ENCODE measurements at regions not wholly inside any gene's neighbourhood (a gene's known extent, or its start where the extent isn't known, plus 50 kb on each side); places are given as distances from the start of the nearest gene placed in this dataset.
A peak's percentile ranks its signal among the peaks of the same experiment; 100 is the strongest.

DNA sequence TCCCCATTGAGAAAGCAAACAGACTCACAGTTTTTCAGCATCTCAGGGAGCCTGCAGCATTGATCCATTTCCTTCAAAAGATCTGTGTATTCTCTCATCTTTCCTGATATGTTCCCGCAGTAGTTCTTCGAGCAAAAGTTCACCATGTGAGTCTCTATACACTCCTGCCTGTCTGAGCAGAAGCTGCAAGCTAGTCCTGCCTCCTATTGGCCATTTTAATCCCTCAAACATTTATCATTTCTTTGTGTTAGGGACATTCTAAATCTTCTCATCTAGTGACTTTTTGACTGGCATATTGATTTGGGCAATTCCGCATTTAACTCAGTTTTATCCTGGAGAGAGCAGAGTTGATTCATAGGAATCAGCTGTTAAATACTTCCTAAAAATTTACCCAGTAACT, 660.4 kb upstream of the KLF12 start:
- no peak for DNase-seq (ENCODE audit: low spot score)

DNA sequence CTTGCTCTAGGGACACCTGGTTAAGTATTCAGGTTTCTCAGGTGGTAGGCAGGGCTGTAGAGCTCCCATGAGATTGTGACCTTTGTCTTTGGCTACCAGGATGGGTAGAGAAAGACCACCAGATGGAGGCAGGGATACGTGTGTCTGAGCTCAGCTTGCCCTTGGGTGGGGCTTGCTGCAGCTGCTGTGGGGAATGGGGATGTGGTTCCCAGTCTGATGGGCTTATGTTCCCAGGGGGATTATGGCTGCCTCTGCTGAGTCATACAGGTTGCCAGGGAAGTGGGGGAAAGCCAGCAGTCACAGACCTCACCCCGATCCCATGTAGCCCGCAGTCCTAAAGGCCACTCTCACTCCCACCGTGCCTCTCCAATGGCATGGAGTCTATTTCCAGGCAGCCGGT, 659.9 kb upstream of the KLF12 start:
- no peak for DNase-seq (ENCODE audit: low spot score)

DNA sequence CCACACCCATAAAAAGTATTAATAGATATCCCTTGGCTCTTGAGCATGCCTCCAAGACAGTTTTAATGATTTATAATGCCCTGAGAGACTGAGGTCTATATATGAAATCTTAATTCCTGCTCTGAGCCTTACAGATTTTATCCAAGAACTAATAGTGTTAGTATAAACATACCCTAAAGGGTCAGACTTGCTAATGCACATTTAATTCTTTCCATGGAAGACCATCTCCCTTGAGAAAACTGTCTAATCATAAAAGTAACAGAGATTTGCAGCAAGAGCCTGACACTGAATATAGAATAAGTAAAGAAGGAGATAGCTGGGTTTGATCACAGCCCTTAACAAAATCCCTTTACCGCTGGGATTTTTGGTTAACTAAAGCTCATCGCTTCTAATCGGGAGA, 650.8 kb upstream of the KLF12 start:
- DNase-seq (ENCODE audit: low spot score), result no peak

DNA sequence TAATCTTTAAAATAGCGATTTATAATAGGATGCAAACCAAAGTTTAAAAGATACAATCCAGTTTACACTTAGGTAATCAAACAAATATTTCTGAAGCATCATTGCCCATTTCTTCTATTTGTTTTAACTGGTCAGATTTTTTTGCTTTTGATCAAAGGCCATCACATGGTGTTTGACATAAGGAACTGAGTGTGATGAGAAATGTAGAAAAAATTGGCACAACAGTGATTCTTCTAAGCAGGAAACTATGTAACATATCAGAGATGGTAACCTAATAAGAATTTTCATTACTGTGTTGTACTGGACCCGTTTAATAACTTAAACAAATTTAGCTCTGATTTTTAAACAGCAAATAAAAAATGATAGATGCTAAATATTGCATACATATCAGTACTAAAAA, 644.7 kb upstream of the KLF12 start:
- no peak for DNase-seq (ENCODE audit: low spot score)

DNA sequence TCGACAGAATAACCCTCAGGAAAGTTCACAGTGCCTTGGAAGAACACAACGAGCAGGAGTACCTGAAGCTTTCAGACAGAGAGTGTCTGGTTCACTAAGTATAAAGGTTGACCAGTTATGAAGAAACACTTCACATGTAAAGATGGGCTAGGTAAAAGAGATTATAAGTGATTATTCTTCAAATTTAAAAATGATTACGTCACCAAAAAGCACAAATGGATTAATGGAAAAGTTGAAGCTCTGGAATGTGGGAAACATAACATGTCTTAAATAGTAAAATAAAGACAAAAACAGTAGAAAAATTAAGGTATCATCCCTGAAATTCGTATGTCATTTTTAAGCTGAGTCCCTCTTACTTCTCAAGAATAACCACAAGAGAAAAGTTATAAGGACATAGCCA, 643.9 kb upstream of the KLF12 start:
- DNase-seq (ENCODE audit: low spot score), result no peak

DNA sequence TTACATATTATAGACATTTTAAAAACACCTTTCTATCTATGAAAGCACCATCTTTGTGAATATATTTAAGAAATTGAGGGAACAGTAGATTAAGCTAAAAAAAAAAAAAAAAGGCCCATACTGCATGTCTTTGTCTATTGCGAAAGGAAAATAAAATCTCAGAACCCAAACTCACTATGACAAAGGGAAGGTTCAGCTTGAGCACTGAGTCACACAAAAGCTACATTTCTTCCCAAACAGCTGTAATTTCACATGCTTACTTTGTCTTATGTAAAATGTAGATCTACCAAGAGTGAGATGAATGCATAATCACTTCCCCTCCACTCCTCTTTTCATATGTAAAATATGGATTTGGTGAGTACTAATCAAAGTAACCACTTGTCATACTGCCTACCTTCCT, 640.1 kb upstream of the KLF12 start:
- DNase-seq (ENCODE audit: low spot score), result no peak

DNA sequence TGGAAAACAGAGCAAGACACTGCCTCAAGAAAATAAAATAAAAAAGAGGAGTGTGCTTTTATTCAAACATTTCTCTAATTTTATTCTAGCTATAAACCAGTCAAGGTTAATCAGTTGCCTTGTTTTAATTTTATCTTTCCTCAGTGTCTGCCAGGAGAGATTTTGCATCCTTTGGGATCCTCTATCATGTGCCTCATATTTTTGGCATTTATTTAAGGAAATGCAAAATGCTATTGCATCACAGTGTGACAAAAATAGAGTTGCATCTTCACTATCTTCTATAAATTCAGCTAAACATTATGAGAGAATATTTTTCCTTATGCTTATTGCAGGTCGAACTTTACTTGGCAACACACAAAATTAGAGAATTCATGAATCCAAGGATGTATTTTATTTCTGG, 639.0 kb upstream of the KLF12 start:
- DNase-seq (ENCODE audit: low spot score), result no peak

DNA sequence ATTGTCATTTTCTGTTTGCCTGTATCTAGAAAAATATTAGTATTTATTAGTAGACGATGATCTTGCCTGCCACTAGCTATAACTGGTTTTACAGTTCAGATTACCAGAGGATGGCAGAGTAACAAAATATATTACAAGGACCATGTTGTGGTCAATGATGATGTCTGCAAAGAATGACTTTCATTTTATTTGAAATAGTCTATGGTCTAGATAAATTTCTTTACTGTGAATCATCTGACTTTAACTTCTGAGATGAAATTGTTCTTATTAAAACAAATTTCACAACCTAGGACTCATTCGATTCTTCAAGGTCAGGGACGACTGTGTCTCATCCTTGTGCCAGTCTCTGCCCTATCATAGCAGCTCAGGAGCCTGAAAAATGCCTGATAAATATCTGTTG, 637.8 kb upstream of the KLF12 start:
- peak; percentile 25 for DNase-seq (ENCODE audit: low spot score)

DNA sequence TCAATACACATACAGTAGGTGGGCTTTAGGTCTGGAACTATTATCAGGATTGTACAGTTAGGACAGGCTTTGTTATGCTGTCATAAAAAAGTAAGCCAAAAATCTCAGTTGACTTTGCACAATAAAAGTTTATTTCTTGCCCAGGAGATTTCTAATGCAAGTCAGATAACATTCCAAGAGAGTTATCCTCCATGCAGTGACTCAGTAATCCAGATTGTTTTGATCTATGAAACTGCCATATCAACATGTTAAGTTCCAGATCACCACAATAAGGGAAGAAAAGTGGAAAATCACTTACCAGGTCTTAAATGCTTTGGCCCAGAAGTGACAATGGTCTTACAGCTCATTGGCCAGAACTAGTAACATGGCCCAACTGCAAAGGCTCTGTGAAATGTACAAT, 636.2 kb upstream of the KLF12 start:
- DNase-seq (ENCODE audit: low spot score), result no peak

DNA sequence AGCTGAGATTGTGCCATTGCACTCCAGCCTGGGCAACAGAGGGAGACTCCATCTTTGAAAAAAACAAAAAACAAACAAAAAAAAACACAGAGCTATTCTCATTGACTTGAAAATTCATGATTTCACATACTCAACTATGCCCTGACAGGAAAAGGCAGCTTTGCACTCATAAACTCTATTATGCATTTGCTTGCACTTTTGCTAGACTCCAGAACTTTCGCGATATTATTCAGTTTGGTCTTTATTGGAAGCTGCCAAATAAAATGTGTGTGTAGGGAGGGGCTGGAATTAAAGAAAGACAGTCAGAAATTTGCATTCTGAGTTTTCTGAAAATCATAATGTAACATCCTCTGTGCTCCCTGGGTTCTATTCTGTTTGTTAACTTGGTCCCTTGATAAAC, 635.1 kb upstream of the KLF12 start:
- no peak for DNase-seq (ENCODE audit: low spot score)

DNA sequence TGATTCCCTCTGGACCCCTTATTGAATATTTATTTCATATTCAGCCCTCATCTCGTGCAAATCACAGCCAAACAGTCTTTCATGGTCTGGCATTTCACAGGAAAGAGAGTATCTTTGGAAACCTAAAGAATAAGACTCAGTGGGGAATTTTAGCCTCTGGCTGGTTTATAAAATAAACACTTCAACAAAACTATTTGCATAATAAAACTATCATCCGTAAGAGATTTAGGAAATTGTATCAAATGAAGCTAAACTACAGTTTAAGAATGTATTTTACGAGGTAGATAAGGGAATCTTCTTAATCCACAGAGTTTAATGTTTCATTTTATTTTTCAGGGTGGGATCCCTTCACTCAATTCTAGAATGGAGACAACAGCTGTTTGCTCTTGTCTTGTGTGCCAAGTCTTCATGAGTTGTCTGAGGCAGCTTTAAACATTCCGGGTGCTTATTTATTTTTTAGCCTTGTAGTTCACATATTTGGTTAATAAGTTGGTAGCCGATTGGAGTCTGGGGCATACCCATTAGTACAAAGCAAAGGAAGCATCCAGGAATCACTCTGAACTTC, 634.4 kb upstream of the KLF12 start:
- no peak for DNase-seq (ENCODE audit: low spot score)

DNA sequence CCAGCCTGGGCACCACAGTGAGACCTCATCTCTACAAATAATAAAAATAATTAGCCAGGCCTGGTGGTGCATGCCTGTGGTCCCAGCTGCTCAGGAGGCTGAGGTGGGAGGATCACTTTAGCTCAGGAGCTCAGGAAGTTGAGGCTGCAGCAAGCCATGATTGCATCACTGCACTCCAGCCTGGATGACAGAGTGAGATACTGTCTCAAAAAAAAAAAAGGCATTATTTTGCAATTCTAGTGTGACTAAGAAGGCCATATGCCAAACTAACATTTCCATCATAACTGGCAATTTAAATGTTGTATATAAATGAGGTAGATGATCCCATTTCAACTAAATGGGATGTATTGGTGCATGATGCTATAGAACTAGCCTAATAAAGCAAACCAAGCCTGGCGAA, 632.8 kb upstream of the KLF12 start:
- DNase-seq (ENCODE audit: low spot score), result no peak

DNA sequence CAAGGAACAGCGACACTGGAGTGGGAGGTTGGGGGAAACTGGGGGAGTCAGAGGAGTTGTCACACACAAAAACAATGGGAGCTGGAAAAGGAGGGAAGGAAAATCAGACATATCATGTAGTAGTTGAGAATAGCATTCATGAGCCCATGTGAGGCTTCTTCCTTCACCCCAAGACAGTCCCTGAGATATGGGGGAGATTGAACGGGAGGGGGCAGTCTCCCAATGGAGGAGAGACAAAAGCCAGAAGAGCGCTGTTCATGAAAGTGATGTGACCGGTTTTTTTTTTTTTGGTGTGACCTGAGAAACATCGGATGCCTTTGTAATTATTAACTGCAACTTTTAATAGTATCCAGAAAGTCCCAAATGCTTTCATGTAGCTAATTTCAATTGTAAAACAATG, 631.8 kb upstream of the KLF12 start:
- no peak for DNase-seq (ENCODE audit: low spot score)

DNA sequence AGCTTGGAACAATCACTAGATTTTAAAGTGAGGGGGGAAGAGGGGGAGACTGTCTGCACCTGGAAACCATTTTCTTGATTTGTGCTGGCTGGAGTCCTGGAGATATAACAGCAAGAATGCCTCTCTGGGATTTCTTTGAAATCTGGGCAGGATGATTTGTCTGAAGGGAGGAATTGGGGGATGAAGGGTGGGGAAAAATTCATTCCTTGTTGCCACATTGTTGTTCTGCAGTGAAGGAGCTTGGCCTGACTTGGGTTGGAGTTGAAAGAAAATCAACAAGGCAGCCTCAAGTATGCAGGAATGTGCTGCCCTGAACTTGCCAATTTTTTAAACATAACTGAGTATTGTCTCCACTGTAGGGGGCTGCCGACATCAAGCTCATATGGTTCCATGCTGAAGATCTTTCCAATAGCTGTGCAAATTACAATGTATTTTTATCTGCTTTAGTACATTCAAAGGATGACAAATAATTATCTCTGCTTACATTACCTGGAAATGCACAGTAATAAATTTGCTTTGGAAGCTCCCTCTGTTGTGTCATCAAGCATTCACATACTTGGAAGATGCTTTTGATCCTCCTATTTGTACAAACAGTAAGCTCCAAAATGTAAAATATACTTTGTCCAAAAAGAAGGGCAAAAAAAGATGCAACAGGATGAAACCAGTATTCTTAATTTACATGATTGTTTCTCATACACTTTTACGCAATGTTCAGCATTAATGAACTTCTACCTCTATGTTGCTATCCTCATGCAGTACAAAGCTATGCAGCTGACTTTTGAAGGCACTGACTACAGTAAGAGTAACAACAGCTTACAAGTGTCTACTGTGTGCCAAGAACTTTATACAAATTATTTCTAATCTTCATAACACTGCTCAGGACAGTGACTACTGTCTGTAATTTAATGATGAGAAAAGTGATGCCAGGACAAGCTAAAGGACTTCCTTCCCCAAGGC, 627.9 kb upstream of the KLF12 start:
- DNase-seq (ENCODE audit: low spot score), result no peak

DNA sequence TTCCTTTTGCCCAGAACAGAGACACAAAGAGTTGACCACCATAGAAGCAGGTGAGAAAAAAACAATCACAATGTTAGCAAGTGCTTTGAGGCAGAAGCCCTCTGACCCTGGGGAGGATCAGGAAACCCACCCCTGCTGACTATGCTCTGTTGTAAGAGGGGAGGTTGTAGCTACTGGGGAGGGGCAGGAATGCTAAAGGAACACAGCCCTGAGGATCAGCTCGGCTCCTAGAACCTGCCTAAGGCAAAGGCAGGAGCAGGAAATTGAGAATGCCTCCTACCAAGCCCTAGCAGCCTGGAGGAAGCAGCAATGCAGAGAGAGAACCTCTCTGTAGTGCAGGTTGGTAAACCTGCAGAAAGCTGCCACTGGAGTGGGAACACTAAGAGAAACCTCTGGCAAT, 624.0 kb upstream of the KLF12 start:
- no peak for DNase-seq (ENCODE audit: low spot score)

DNA sequence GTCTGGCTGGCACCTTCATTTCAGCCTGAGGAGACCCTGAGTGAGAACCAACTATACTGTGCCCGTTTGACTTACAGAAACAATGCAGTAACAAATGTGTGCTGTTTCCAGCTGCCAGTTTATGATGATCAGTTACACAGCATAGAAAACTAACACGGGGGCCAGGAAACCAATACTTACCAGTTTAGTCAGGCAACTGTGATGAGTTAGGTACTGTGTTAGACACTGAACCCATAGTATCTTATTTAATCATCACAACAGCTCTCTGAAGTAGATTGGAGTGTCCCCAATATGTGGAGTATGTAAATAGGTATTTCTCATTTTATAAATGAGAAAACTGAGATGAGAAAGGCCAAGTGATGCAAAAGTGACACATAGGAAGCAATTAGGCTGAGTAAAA, 620.9 kb upstream of the KLF12 start:
- no peak for DNase-seq (ENCODE audit: low spot score)

DNA sequence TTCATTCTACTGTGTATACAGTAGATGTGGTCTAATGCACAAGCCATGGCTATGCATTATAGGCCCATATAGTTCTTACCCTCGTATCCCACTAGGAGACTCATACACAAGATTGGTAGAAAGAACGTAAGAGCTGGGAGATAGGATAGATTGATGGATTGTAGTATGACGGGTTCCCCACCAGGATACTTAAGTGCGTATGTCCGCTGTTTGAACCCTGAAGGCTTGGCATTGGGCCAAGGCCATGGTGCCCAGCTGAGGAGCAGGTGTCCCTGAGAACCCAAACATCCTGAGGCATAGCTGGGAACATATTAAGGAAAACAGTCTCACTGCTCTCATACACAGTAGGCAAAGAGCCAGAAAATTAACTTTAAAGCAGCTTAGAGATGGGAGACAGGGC, 617.5 kb upstream of the KLF12 start:
- DNase-seq (ENCODE audit: low spot score), result no peak

DNA sequence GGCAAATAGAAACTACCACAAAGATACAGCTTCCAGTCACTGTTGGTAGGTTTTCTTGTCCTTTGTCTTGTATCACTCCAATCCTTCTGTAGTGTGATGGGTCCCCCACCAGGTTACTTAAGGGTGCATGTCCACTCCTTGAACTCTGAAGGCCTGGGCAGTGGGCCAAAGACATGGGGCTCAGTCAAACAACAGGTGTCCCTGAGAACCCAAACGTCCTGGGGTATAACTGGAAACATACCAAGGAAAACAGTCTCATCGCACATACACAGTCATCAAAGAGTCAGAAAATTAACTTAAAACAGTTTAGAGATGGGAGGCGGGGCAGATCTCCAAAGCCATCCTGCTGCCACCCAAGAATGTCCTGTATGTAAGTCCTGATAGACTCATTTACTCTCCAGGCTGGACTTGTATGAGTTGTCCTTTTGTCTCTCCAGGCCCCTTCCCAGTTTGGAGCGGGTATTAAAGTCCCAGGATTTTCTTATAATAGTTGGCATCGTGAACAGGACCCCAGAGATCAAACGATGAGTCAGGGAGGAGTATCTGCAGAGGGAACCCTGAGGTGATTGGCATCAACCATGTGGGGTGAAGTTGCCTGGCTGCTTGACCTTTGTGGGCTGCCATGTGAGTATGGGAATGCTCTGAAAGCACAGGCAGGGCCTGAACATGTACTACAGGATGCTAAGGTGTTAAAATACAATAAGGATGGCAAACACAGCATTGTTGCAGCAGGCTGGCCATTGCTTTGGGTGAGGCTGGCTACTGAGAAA, 613.2 kb upstream of the KLF12 start:
- DNase-seq (ENCODE audit: low spot score), result no peak

DNA sequence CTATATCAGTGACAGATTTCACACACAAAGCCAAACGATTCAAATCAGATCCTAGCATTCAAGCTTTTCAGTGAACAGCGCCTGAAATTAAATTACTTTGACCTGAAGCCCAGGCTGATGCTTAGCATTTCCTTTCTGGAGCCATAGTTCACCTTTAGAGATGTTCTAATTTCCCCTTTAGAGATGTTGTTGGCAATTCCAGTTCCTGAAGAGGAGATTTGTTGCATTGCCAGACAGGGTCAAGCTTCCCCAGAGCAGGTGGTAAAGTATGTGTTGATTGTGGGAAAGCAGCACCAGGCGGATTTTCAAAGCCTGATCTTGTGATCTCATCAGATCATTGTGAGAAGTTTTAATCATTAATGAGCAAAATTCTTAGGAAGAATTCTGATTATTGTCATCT, 609.8 kb upstream of the KLF12 start:
- DNase-seq (ENCODE audit: low spot score), result no peak

DNA sequence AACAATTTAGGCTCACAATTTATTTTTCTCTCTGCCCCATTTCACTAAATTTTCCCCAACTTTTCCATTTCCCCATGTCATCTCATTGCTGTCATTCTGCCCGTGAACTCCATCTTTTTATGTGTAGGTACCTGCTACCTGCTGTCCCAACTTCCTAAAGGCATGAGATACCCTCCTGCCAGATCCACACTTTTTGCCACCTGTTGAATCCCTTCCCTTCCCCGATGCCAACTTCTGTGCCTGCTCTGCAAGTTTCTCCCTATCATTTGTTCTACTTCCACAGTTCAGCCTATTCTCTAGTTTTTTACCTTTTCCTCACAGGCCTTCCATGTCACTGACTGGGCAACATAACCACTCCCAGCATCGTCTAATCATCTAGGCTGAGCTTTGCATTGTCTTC, 607.5 kb upstream of the KLF12 start:
- DNase-seq (ENCODE audit: low spot score), result no peak

DNA sequence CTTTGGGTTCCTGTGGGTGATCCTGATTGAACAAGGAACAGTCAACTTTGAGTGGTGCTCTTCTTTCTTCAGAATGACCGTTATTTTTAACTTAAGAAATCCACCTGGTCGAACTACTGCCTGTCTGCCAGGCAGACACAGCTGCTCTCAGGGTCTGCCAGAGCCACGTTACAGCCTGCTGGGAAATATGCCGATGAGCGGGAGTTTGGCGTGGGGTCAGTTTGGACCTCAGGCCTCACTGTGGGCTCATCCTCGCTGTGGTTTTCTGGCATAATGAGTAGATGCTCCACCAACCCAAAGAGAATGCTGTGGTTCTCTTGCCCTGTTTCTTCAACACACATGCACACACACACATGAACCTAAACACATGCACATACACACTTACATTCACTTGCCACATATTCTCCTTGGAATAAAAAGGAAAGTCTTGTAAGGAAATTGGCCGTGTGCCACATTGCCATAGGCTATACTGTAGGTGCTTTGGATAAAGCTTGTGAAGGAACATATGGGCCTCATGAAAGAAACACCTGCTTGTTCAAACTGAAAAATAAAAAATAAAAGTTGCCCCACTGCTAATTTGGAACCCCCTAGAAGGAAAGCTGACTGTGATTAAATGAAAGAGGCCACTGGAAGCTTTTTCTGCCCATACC, 598.7 kb upstream of the KLF12 start:
- DNase-seq (ENCODE audit: low spot score), result no peak

DNA sequence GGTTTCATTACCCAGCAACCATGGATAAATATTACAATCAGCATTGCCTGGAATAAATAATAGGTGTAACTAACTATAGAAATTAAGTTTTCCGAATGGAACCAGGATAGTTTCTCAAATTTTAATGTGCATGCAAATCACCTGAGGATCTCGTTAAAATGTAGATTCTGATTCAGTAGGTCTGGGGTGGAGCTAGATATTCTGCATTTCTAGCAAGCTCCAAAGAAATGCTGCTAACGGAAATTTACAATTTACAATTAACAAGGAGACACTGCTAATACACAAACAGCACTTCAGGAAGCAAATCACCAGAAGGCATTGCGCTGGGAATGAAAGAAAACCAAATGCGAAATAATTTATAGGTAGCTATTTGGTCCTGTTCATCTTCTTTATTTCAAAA, 597.5 kb upstream of the KLF12 start:
- no peak for DNase-seq (ENCODE audit: low spot score)

Measured in COLO829 (cell line).